RWPE2 (cell line): ENCODE measurements at regions not wholly inside any gene's neighbourhood (a gene's known extent, or its start where the extent isn't known, plus 50 kb on each side); places are given as distances from the start of the nearest gene placed in this dataset.

ENCODE experiments used
- ATAC-seq: fragments of 200-7000 bp; cut with Tn5 transposase; 3 replicates; pipeline ENCODE4 v1.9.1; 2021; ENCODE audit warnings: low read depth
- DNase-seq: peaks from one replicate; pipeline ENCODE4 v3.0.0-alpha.2; 2020; ENCODE audit warnings: low spot score
- H3K27ac ChIP-seq: fragments of 450-650 bp; 2 replicates; pipeline ENCODE4 v1.5.1; 2017; ENCODE audit warnings: mild to moderate bottlenecking; ENCODE audit not compliant: poor library complexity, severe bottlenecking
- H3K27me3 ChIP-seq: fragments of 250-450 bp; sonication (Bioruptor Pico); 2 replicates; pipeline ENCODE4 v1.5.1; 2021; ENCODE audit warnings: mild to moderate bottlenecking, moderate library complexity; ENCODE audit not compliant: insufficient read depth, poor library complexity, severe bottlenecking
- H3K36me3 ChIP-seq: fragments of 250-450 bp; sonication (Bioruptor Pico); 2 replicates; pipeline ENCODE4 v1.5.1; 2020; ENCODE audit warnings: low read depth, mild to moderate bottlenecking, moderate library complexity
- H3K4me1 ChIP-seq: fragments of 250-450 bp; sonication (Bioruptor Pico); 2 replicates; pipeline ENCODE4 v1.5.1; 2021; ENCODE audit warnings: mild to moderate bottlenecking, moderate library complexity; ENCODE audit not compliant: insufficient read depth, poor library complexity, severe bottlenecking
- H3K4me3 ChIP-seq: fragments of 250-450 bp; sonication (Bioruptor Pico); 2 replicates; pipeline ENCODE4 v1.5.1; 2021; ENCODE audit warnings: mild to moderate bottlenecking, moderate library complexity; ENCODE audit not compliant: severe bottlenecking
- H3K9me3 ChIP-seq: fragments of 250-450 bp; sonication (Bioruptor Pico); 2 replicates; pipeline ENCODE4 v1.5.1; 2021; ENCODE audit warnings: mild to moderate bottlenecking, moderate library complexity; ENCODE audit not compliant: severe bottlenecking
- CTCF ChIP-seq: fragments of 450-650 bp; IDR thresholded peaks from one replicate; pipeline ENCODE4 v1.5.1; 2017; ENCODE audit warnings: mild to moderate bottlenecking, moderate library complexity; ENCODE audit not compliant: poor library complexity, severe bottlenecking

- Histone ChIP-seq H3K4me3 (no peak overlapping the region), H3K36me3 (no peaks in the 10 kb centered on the region), H3K27me3 (no peaks in the 10 kb centered on the region), H3K27ac (no peak overlapping the region), H3K4me1 (no peaks in the 10 kb centered on the region), H3K9me3 (no peaks in the 10 kb centered on the region)
- no peak for DNase-seq
- TF ChIP-seq CTCF: no peak
- no peak for ATAC-seq
Measured at GRCh38 chr2:118292991-118293390, 204.7 kb downstream of the INSIG2 start.

GRCh38 chr2:118291251-118291880 lies 203.1 kb downstream of the INSIG2 start:
- Histone ChIP-seq H3K27me3 (no peaks in the 10 kb centered on the region), H3K4me3 (no peak overlapping the region), H3K9me3 (no peaks in the 10 kb centered on the region), H3K4me1 (no peaks in the 10 kb centered on the region), H3K36me3 (no peaks in the 10 kb centered on the region), H3K27ac (no peak overlapping the region)
- ATAC-seq: no peak
- TF ChIP-seq CTCF: no peak
- DNase-seq: no peak

- H3K4me1 ChIP-seq: no peaks in the 10 kb centered on the region
- H3K27ac ChIP-seq: no peak overlapping the region
- H3K4me3 ChIP-seq: no peak overlapping the region
- no peak for TF ChIP-seq CTCF
- no peaks in the 10 kb centered on the region for H3K36me3 ChIP-seq
- no peak for DNase-seq
- H3K9me3 ChIP-seq: no peaks in the 10 kb centered on the region
- H3K27me3 ChIP-seq: no peaks in the 10 kb centered on the region
- ATAC-seq: no peak
Measured at GRCh38 chr2:118290411-118291250, 202.4 kb downstream of the INSIG2 start.

DNA sequence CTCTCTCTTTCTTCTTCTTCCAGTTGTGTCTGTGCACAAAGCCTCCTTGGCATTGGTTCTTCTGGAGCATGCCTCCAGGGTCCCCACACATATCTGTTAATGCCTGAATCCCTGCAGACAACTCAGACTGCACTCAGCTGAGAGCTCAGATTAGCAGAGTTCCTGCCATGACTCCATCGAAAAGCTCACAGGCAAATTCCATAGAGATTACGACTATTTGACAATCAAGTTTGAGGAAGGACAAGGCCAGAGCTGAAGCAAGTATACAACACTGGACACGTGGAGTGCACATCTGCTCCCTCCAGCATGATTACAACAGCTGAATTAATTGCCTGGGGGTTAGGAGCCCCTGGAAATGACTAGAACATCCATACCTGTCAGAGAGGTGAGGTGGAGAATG lies 190.7 kb downstream of the INSIG2 start:
- DNase-seq (no peak), ATAC-seq (peak; percentile 67; the same call in 2 of the 3 replicates)
- Histone ChIP-seq H3K27me3 (no peaks in the 10 kb centered on the region), H3K36me3 (no peaks in the 10 kb centered on the region), H3K9me3 (no peaks in the 10 kb centered on the region), H3K4me3 (no peak overlapping the region), H3K4me1 (no peaks in the 10 kb centered on the region), H3K27ac (no peak overlapping the region)
- no peak for TF ChIP-seq CTCF

DNA sequence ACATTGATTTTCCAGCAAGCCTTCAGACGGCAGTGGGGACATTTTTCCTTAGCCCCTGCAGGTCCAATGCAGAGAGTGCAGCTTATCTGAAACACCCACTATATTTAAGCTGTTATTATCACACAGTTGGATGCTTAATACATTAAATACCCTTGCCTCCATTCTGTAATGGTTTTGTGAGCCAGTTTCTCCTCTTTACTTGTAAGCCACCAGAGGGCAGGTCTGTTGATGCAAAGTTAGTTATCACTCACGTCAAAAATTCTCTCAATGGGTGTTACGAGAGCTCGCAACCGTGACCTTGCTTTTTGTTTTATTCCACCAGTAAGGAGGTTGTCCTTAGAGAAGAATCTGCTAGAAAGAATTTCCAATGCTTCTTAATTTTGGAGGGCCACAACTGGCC lies 189.8 kb downstream of the INSIG2 start:
- Histone ChIP-seq H3K27me3 (no peaks in the 10 kb centered on the region), H3K27ac (no peak overlapping the region), H3K4me1 (no peaks in the 10 kb centered on the region), H3K9me3 (no peaks in the 10 kb centered on the region), H3K36me3 (no peaks in the 10 kb centered on the region), H3K4me3 (no peak overlapping the region)
- DNase-seq (no peak), ATAC-seq (no peak)
- no peak for TF ChIP-seq CTCF
